ENCODE measurements at regions not wholly inside any gene's neighbourhood (a gene's known extent, or its start where the extent isn't known, plus 50 kb on each side); places are given as distances from the start of the nearest gene placed in this dataset.
A peak's percentile ranks its signal among the peaks of the same experiment; 100 is the strongest.

DNA sequence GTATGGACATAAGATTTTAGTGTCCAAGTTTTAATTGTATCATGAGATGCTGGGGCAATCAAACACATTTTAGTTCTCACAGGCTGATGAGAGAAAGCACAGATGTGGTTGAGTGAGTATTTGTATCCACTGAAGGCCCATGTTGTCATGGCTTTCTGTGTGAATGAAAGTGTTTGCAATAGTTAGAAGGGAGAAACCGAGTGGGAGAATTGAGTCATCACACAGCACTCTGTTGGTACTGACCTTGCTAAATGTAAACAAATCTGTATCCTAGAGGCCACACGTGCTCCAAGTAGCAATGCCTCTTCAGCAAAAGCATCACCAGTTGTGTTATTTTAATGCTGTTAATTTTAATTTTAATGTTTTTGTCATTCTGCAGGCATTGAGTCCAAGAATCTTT is 121.2 kb downstream of the EMX2 start (continued):
- TF ChIP-seq, protein P1, sequence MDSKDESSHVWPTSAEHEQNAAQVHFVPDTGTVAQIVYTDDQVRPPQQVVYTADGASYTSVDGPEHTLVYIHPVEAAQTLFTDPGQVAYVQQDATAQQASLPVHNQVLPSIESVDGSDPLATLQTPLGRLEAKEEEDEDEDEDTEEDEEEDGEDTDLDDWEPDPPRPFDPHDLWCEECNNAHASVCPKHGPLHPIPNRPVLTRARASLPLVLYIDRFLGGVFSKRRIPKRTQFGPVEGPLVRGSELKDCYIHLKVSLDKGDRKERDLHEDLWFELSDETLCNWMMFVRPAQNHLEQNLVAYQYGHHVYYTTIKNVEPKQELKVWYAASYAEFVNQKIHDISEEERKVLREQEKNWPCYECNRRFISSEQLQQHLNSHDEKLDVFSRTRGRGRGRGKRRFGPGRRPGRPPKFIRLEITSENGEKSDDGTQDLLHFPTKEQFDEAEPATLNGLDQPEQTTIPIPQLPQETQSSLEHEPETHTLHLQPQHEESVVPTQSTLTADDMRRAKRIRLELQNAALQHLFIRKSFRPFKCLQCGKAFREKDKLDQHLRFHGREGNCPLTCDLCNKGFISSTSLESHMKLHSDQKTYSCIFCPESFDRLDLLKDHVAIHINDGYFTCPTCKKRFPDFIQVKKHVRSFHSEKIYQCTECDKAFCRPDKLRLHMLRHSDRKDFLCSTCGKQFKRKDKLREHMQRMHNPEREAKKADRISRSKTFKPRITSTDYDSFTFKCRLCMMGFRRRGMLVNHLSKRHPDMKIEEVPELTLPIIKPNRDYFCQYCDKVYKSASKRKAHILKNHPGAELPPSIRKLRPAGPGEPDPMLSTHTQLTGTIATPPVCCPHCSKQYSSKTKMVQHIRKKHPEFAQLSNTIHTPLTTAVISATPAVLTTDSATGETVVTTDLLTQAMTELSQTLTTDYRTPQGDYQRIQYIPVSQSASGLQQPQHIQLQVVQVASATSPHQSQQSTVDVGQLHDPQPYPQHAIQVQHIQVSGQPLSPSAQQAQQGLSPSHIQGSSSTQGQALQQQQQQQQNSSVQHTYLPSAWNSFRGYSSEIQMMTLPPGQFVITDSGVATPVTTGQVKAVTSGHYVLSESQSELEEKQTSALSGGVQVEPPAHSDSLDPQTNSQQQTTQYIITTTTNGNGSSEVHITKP (tag by site-specific recombination; IDR thresholded peaks at IDR 0.05): peak; percentile 43
- TF ChIP-seq ZNF777 (tag by site-specific recombination; IDR thresholded peaks at IDR 0.05; ENCODE audit: borderline replicate concordance): no peak
- peak; percentile 43 for TF ChIP-seq GLIS1 (tag by site-specific recombination; IDR thresholded peaks at IDR 0.05)
- no peak for TF ChIP-seq SP2 (tag by site-specific recombination; IDR thresholded peaks at IDR 0.05)
- TF ChIP-seq ZNF112 (tag by site-specific recombination; IDR thresholded peaks at IDR 0.05): no peak
- TF ChIP-seq ZNF155 (tag by site-specific recombination; IDR thresholded peaks at IDR 0.05): no peak
- no peak for TF ChIP-seq IKZF3 (tag by site-specific recombination; IDR thresholded peaks at IDR 0.05)
- no peak for TF ChIP-seq ZNF341 (tag by site-specific recombination; IDR thresholded peaks at IDR 0.05; ENCODE audit: low read depth)
- TF ChIP-seq ZBTB17 (tag by site-specific recombination; IDR thresholded peaks at IDR 0.05): no peak
- TF ChIP-seq MZF1 (tag by site-specific recombination; IDR thresholded peaks at IDR 0.05; ENCODE audit: borderline replicate concordance): no peak
- TF ChIP-seq ZNF157 (tag by site-specific recombination; IDR thresholded peaks at IDR 0.05): no peak
- TF ChIP-seq ZNF792 (tag by site-specific recombination; IDR thresholded peaks at IDR 0.05): no peak
- no peak for TF ChIP-seq ZNF677 (tag by site-specific recombination; IDR thresholded peaks at IDR 0.05)
- TF ChIP-seq, protein P2, sequence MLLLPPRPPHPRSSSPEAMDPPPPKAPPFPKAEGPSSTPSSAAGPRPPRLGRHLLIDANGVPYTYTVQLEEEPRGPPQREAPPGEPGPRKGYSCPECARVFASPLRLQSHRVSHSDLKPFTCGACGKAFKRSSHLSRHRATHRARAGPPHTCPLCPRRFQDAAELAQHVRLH (tag by site-specific recombination; IDR thresholded peaks at IDR 0.05): no peak
- TF ChIP-seq ZFP3 (tag by site-specific recombination; IDR thresholded peaks at IDR 0.05; ENCODE audit: low read depth): no peak
- no peak for TF ChIP-seq ZNF202 (tag by site-specific recombination; IDR thresholded peaks at IDR 0.05; ENCODE audit: borderline replicate concordance)
- TF ChIP-seq ZNF221 (tag by site-specific recombination; IDR thresholded peaks at IDR 0.05; ENCODE audit: borderline replicate concordance): no peak
- no peak for TF ChIP-seq ZNF239 (tag by site-specific recombination; IDR thresholded peaks at IDR 0.05)
- TF ChIP-seq, protein P3, sequence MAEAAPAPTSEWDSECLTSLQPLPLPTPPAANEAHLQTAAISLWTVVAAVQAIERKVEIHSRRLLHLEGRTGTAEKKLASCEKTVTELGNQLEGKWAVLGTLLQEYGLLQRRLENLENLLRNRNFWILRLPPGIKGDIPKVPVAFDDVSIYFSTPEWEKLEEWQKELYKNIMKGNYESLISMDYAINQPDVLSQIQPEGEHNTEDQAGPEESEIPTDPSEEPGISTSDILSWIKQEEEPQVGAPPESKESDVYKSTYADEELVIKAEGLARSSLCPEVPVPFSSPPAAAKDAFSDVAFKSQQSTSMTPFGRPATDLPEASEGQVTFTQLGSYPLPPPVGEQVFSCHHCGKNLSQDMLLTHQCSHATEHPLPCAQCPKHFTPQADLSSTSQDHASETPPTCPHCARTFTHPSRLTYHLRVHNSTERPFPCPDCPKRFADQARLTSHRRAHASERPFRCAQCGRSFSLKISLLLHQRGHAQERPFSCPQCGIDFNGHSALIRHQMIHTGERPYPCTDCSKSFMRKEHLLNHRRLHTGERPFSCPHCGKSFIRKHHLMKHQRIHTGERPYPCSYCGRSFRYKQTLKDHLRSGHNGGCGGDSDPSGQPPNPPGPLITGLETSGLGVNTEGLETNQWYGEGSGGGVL (tag by site-specific recombination; IDR thresholded peaks at IDR 0.05): no peak

DNA sequence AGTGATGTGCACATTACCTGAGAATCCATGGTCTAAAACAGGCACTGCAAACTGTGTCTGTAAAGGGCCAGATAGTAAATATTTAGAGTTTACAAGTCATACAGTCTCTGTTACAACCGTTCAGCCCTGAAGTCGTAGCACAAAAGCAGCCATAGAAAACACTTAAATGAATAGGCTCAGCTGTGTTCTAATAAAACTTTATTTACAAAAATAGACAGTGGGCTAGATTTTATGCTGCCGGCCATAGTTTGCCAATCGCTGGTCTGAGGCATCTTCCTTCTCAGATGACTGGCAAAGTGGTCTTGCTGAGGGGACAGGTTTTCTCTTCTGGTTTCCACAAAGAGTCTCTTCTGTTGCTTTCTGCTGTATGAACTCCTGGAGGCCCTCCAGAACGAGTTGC is 121.7 kb downstream of the EMX2 start:
- TF ChIP-seq ZNF585B (tag by site-specific recombination; IDR thresholded peaks at IDR 0.05) (no peak), ZBTB20 (tag by site-specific recombination; IDR thresholded peaks at IDR 0.05) (no peak), BCL11B (tag by site-specific recombination; IDR thresholded peaks at IDR 0.05; ENCODE audit: low read depth) (no peak), ZNF76 (tag by site-specific recombination; IDR thresholded peaks at IDR 0.05; ENCODE audit: borderline replicate concordance, low read depth) (no peak), ZNF701 (tag by site-specific recombination; IDR thresholded peaks at IDR 0.05) (no peak)
- TF ChIP-seq, protein P4, sequence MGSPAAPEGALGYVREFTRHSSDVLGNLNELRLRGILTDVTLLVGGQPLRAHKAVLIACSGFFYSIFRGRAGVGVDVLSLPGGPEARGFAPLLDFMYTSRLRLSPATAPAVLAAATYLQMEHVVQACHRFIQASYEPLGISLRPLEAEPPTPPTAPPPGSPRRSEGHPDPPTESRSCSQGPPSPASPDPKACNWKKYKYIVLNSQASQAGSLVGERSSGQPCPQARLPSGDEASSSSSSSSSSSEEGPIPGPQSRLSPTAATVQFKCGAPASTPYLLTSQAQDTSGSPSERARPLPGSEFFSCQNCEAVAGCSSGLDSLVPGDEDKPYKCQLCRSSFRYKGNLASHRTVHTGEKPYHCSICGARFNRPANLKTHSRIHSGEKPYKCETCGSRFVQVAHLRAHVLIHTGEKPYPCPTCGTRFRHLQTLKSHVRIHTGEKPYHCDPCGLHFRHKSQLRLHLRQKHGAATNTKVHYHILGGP (tag by site-specific recombination; IDR thresholded peaks at IDR 0.05): no peak
- TF ChIP-seq, protein P5, sequence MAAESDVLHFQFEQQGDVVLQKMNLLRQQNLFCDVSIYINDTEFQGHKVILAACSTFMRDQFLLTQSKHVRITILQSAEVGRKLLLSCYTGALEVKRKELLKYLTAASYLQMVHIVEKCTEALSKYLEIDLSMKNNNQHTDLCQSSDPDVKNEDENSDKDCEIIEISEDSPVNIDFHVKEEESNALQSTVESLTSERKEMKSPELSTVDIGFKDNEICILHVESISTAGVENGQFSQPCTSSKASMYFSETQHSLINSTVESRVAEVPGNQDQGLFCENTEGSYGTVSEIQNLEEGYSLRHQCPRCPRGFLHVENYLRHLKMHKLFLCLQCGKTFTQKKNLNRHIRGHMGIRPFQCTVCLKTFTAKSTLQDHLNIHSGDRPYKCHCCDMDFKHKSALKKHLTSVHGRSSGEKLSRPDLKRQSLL (tag by site-specific recombination; IDR thresholded peaks at IDR 0.05): no peak
- ChIA-PET CTCF (no interaction called here), POLR2A (no interaction called here)
- no peak overlapping the region for H3K27ac ChIP-seq (ENCODE audit: extremely low read depth, low read depth, low read length)
- no peak overlapping the region for H3K4me3 ChIP-seq (ENCODE audit: low read depth, low read length)
- no peaks in the 10 kb centered on the region for H3K9me3 ChIP-seq (ENCODE audit: control insufficient read depth, insufficient read depth, low read depth, low read length)
- no peaks in the 10 kb centered on the region for H3K36me3 ChIP-seq (ENCODE audit: control insufficient read depth in 2 of 2, insufficient read depth in 1 of 2, low read length in 2 of 2)
- no peaks in the 10 kb centered on the region for H3K4me1 ChIP-seq (ENCODE audit: control insufficient read depth, insufficient read depth, low read length)
